ENCODE measurements at regions not wholly inside any gene's neighbourhood (a gene's known extent, or its start where the extent isn't known, plus 50 kb on each side); places are given as distances from the start of the nearest gene placed in this dataset.
A peak's percentile ranks its signal among the peaks of the same experiment; 100 is the strongest.
"Not testable (repeated sequence)": the region's sequence is repeated elsewhere in the genome, so short reads cannot be mapped to it uniquely, and the experiment has no call there.

- Histone ChIP-seq H3K9ac (no peak overlapping the region), H3K4me3 (no peak overlapping the region), H3K27me3 (replicated peaks; ENCODE audit: insufficient read depth) (no peaks in the 10 kb centered on the region), H3K79me2 (ENCODE audit: insufficient read depth) (no peaks in the 10 kb centered on the region), H3K9me3 (ENCODE audit: low read depth) (no peaks in the 10 kb centered on the region), H4K20me1 (ENCODE audit: insufficient read depth) (no peaks in the 10 kb centered on the region), H2AFZ (0 out of 2 replicates have a peak overlapping the region, but pooled peaks have one; percentile 10), H3K4me1 (ENCODE audit: insufficient read depth) (peaks cover 34% of the 10 kb centered on the region), H3K4me2 (ENCODE audit: unreplicated experiment) (peak overlapping the region; percentile 30), H3K9me2 (ENCODE audit: insufficient read depth) (no peaks in the 10 kb centered on the region), H3F3A (ENCODE audit: insufficient read depth) (peaks cover 23% of the 10 kb centered on the region; the same call in 1 of the 2 replicates), H3K36me3 (ENCODE audit: low read depth) (no peaks in the 10 kb centered on the region), H3K27ac (peak overlapping the region; percentile 58)
- 0 to 1% methylated on average over 3 of the region's 3 CpGs for WGBS, 2 experiments (ENCODE audit: low coverage in 1 of 2, low lambda C conversion rate in 2 of 2, missing lambda C conversion rate in 2 of 2)
- peak; percentile 93 for TF ChIP-seq EZH2phosphoT487 (IDR thresholded peaks at IDR 0.05; ENCODE audit: insufficient read depth, low read depth)
- TF ChIP-seq EZH2 (IDR thresholded peaks at IDR 0.05; ENCODE audit: insufficient read depth, poor library complexity, severe bottlenecking) = no peak
- in situ Hi-C loops (cut with MboI) = no loop called here
- peak; percentile 83 for DNase-seq
These were observed 116.7 kb upstream of the F3 start for GRCh38 chr1:94658221-94658620.

GRCh38 chr1:94657776-94658175, 116.2 kb upstream of the F3 start:
- Histone ChIP-seq H3K4me1 (ENCODE audit: insufficient read depth) (peaks cover 34% of the 10 kb centered on the region), H3F3A (ENCODE audit: insufficient read depth) (peaks cover 23% of the 10 kb centered on the region; the same call in 1 of the 2 replicates), H3K27ac (peak overlapping the region; percentile 58), H3K4me2 (ENCODE audit: unreplicated experiment) (peak overlapping the region; percentile 30)
- H3K9me2 ChIP-seq (ENCODE audit: insufficient read depth); H2AFZ ChIP-seq; H3K9me3 ChIP-seq (ENCODE audit: low read depth); H3K27me3 ChIP-seq (replicated peaks; ENCODE audit: insufficient read depth); H3K36me3 ChIP-seq (ENCODE audit: low read depth); H4K20me1 ChIP-seq (ENCODE audit: insufficient read depth); DNase-seq; in situ Hi-C loops (cut with MboI); H3K79me2 ChIP-seq (ENCODE audit: insufficient read depth); H3K9ac ChIP-seq; H3K4me3 ChIP-seq: not testable (repeated sequence)
- 58 to 63% methylated on average over 4 of the region's 4 CpGs for WGBS, 2 experiments (ENCODE audit: low coverage in 1 of 2, low lambda C conversion rate in 2 of 2, missing lambda C conversion rate in 2 of 2)

GRCh38 chr1:94656967-94657366, 115.4 kb upstream of the F3 start:
- no peak for DNase-seq
- no peak for TF ChIP-seq EZH2phosphoT487 (IDR thresholded peaks at IDR 0.05; ENCODE audit: insufficient read depth, low read depth)
- TF ChIP-seq EZH2 (IDR thresholded peaks at IDR 0.05; ENCODE audit: insufficient read depth, poor library complexity, severe bottlenecking) = no peak
- Histone ChIP-seq H4K20me1 (ENCODE audit: insufficient read depth) (no peaks in the 10 kb centered on the region), H3K9ac (no peak overlapping the region), H3K4me3 (no peak overlapping the region), H3K36me3 (ENCODE audit: low read depth) (no peaks in the 10 kb centered on the region), H3K4me1 (ENCODE audit: insufficient read depth) (peaks cover 34% of the 10 kb centered on the region), H2AFZ (no peak overlapping the region), H3K79me2 (ENCODE audit: insufficient read depth) (no peaks in the 10 kb centered on the region), H3K27ac (no peak overlapping the region), H3K9me3 (ENCODE audit: low read depth) (no peaks in the 10 kb centered on the region), H3K9me2 (ENCODE audit: insufficient read depth) (no peaks in the 10 kb centered on the region), H3K27me3 (replicated peaks; ENCODE audit: insufficient read depth) (no peaks in the 10 kb centered on the region), H3F3A (ENCODE audit: insufficient read depth) (peaks cover 23% of the 10 kb centered on the region; the same call in 1 of the 2 replicates), H3K4me2 (ENCODE audit: unreplicated experiment) (no peak overlapping the region)
- 97 to 100% methylated on average over 2 of the region's 2 CpGs for WGBS, 2 experiments (ENCODE audit: low coverage in 1 of 2, low lambda C conversion rate in 2 of 2, missing lambda C conversion rate in 2 of 2)
- in situ Hi-C loops (cut with MboI) = no loop called here

GRCh38 chr1:94654919-94655318, 113.4 kb upstream of the F3 start:
- no peak for DNase-seq
- Histone ChIP-seq H3K9me3 (ENCODE audit: low read depth) (no peaks in the 10 kb centered on the region), H3K79me2 (ENCODE audit: insufficient read depth) (no peaks in the 10 kb centered on the region), H4K20me1 (ENCODE audit: insufficient read depth) (no peaks in the 10 kb centered on the region), H3F3A (ENCODE audit: insufficient read depth) (peaks cover 23% of the 10 kb centered on the region; the same call in 1 of the 2 replicates), H3K9ac (no peak overlapping the region), H3K4me1 (ENCODE audit: insufficient read depth) (peaks cover 28% of the 10 kb centered on the region), H3K9me2 (ENCODE audit: insufficient read depth) (no peaks in the 10 kb centered on the region), H3K27ac (no peak overlapping the region), H3K27me3 (replicated peaks; ENCODE audit: insufficient read depth) (no peaks in the 10 kb centered on the region), H2AFZ (no peak overlapping the region), H3K4me2 (ENCODE audit: unreplicated experiment) (no peak overlapping the region), H3K4me3 (no peak overlapping the region), H3K36me3 (ENCODE audit: low read depth) (no peaks in the 10 kb centered on the region)
- WGBS, 2 experiments (ENCODE audit: low coverage in 1 of 2, low lambda C conversion rate in 2 of 2, missing lambda C conversion rate in 2 of 2) = 84 to 90% methylated on average over 4 of the region's 4 CpGs
- TF ChIP-seq EZH2 (IDR thresholded peaks at IDR 0.05; ENCODE audit: insufficient read depth, poor library complexity, severe bottlenecking) = no peak
- no peak for TF ChIP-seq EZH2phosphoT487 (IDR thresholded peaks at IDR 0.05; ENCODE audit: insufficient read depth, low read depth)
- in situ Hi-C loops (cut with MboI) = no loop called here

- Histone ChIP-seq H3K4me2 (ENCODE audit: unreplicated experiment) (no peak overlapping the region), H3K9ac (no peak overlapping the region), H4K20me1 (ENCODE audit: insufficient read depth) (no peaks in the 10 kb centered on the region), H3K27ac (no peak overlapping the region), H3F3A (ENCODE audit: insufficient read depth) (peaks cover 23% of the 10 kb centered on the region; the same call in 1 of the 2 replicates), H3K9me3 (ENCODE audit: low read depth) (no peaks in the 10 kb centered on the region), H3K9me2 (ENCODE audit: insufficient read depth) (no peaks in the 10 kb centered on the region), H3K27me3 (replicated peaks; ENCODE audit: insufficient read depth) (no peaks in the 10 kb centered on the region), H3K36me3 (ENCODE audit: low read depth) (no peaks in the 10 kb centered on the region), H2AFZ (no peak overlapping the region), H3K4me1 (ENCODE audit: insufficient read depth) (peaks cover 32% of the 10 kb centered on the region), H3K79me2 (ENCODE audit: insufficient read depth) (no peaks in the 10 kb centered on the region), H3K4me3 (no peak overlapping the region)
- no peak for TF ChIP-seq EZH2 (IDR thresholded peaks at IDR 0.05; ENCODE audit: insufficient read depth, poor library complexity, severe bottlenecking)
- DNase-seq = no peak
- WGBS, 2 experiments (ENCODE audit: low coverage in 1 of 2, low lambda C conversion rate in 2 of 2, missing lambda C conversion rate in 2 of 2) = 100% methylated on average over 1 of the region's 1 CpG
- in situ Hi-C loops (cut with MboI) = no loop called here
These were observed 112.9 kb upstream of the F3 start for GRCh38 chr1:94654459-94654858.
